ENCODE measurements at regions not wholly inside any gene's neighbourhood (a gene's known extent, or its start where the extent isn't known, plus 50 kb on each side); places are given as distances from the start of the nearest gene placed in this dataset.

DNA sequence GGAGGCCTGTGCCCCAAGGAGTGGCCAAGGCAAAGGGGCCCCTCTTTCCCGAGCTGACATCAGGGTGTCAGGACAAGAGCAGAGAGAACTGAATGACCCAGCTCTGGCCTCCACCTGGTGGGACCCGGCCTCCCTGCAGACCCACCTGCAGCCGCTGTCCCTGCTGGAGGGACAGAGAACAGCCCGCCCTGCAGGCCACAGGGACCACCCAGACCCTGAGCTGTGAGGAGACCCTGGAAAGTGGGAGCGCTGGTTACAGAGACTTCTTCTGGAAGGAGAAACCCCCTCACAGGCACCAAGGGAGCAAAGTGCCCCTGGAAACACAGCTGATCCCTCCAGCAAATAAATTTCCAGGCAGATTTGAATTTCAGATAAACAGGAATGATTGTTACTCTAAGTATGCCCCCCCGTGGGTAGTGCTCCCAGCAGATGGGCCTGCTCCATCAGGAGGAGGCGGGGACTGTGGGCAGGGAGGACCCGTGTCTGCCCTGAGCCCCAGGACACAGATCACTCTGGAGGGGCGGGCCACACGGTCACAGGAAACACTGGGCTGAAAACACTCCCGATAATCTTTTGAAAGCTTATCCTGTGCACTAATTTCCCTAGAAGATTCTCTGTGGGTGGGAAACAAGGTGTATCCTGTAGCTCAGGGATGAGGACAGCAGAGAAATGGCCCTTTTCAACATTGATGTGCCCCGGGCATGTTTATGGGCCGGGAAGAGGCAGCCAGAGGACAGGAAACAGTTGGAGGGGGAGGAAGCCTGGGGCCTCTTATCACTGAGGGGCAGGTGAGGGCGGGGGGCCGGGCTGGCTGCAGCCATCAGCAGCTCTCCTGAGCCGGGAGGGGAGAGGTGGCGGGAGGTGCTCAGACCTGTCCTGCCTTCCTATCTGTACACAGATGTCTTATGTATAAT is 276.0 kb downstream of the ADGRD1 start:
- Histone ChIP-seq H4K20me1 (ENCODE audit: insufficient read depth, low read length) (no peaks in the 10 kb centered on the region), H2BK15ac (ENCODE audit: low read depth, low read length) (no peak overlapping the region), H3K9me3 (ENCODE audit: control insufficient read depth, insufficient read depth, low read length) (peaks cover 14% of the 10 kb centered on the region), H3K18ac (ENCODE audit: low read depth, low read length) (no peak overlapping the region), H2BK120ac (ENCODE audit: low read depth, low read length) (no peak overlapping the region), H3K27ac (ENCODE audit: insufficient read depth, low read length) (no peak overlapping the region), H3K9ac (ENCODE audit: low read depth, low read length) (no peak overlapping the region), H3K4me2 (ENCODE audit: low read depth, low read length) (no peak overlapping the region), H2BK20ac (ENCODE audit: low read depth, low read length) (no peak overlapping the region), H3K36me3 (ENCODE audit: control insufficient read depth, insufficient read depth, low read length) (no peaks in the 10 kb centered on the region), H4K5ac (ENCODE audit: low read depth, low read length) (no peak overlapping the region), H4K91ac (ENCODE audit: insufficient read depth, low read depth, low read length) (no peak overlapping the region), H2BK5ac (ENCODE audit: low read depth, low read length, poor library complexity, severe bottlenecking) (no peak overlapping the region), H3K14ac (replicated peaks; ENCODE audit: low read depth, low read length) (no peak overlapping the region), H2AK5ac (ENCODE audit: low read depth, low read length) (no peak overlapping the region), H3K4me1 (ENCODE audit: control insufficient read depth, insufficient read depth, low read length) (no peaks in the 10 kb centered on the region), H3K27me3 (ENCODE audit: control insufficient read depth, insufficient read depth, low read length) (no peaks in the 10 kb centered on the region), H4K8ac (ENCODE audit: low read depth in 2 of 2, low read length in 2 of 2) (no peak overlapping the region), H3K4me3 (ENCODE audit: insufficient read depth, low read depth, low read length) (no peak overlapping the region), H3K4ac (ENCODE audit: low read depth, low read length) (no peak overlapping the region), H3K9me1 (ENCODE audit: insufficient read depth, low read length) (no peaks in the 10 kb centered on the region), H2AFZ (replicated peaks; ENCODE audit: low read length, poor library complexity) (no peak overlapping the region), H3K79me1 (ENCODE audit: low read depth in 1 of 2, low read length in 2 of 2) (no peaks in the 10 kb centered on the region), H3K23ac (ENCODE audit: low read depth, low read length) (no peak overlapping the region), H3K56ac (ENCODE audit: extremely low read depth, insufficient read depth, low read length) (no peak overlapping the region), H2AK9ac (replicated peaks; ENCODE audit: low read depth, low read length, poor library complexity) (no peak overlapping the region)
- TF ChIP-seq RAD21 (IDR thresholded peaks at IDR 0.05; ENCODE audit: low read length) = no peak
- TF ChIP-seq CHD1 (IDR thresholded peaks at IDR 0.05; ENCODE audit: low read depth, low read length) = no peak
- TF ChIP-seq BHLHE40 (IDR thresholded peaks at IDR 0.05; ENCODE audit: low read depth, low read length) = no peak
- TF ChIP-seq RFX5 (IDR thresholded peaks at IDR 0.05; ENCODE audit: low read depth, low read length) = no peak
- TF ChIP-seq FOS (IDR thresholded peaks at IDR 0.05; ENCODE audit: low read depth, low read length) = no peak
- TF ChIP-seq, protein P1, sequence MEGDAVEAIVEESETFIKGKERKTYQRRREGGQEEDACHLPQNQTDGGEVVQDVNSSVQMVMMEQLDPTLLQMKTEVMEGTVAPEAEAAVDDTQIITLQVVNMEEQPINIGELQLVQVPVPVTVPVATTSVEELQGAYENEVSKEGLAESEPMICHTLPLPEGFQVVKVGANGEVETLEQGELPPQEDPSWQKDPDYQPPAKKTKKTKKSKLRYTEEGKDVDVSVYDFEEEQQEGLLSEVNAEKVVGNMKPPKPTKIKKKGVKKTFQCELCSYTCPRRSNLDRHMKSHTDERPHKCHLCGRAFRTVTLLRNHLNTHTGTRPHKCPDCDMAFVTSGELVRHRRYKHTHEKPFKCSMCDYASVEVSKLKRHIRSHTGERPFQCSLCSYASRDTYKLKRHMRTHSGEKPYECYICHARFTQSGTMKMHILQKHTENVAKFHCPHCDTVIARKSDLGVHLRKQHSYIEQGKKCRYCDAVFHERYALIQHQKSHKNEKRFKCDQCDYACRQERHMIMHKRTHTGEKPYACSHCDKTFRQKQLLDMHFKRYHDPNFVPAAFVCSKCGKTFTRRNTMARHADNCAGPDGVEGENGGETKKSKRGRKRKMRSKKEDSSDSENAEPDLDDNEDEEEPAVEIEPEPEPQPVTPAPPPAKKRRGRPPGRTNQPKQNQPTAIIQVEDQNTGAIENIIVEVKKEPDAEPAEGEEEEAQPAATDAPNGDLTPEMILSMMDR (conservative IDR thresholded peaks at IDR 0.05; ENCODE audit: low read depth, low read length) = no peak
- no peak for TF ChIP-seq MAFK (IDR thresholded peaks at IDR 0.05; ENCODE audit: low read depth, low read length)
- in situ Hi-C loops (cut with MboI; ENCODE audit: low sequenced_read_pairs) = no loop called here
- POLR2A ChIA-PET (ENCODE audit: unreplicated experiment) = no interaction called here
- DNase-seq = no peak
- dilution Hi-C loops (cut with HindIII; ENCODE audit: low sequenced_read_pairs, unreplicated experiment) = no loop called here
- no peak for ATAC-seq (ENCODE audit: low read depth)
- no TSS peak for BruUV-seq (replicated peaks)
- intact Hi-C loops (cut with micrococcal nuclease) = no loop called here
- CTCF ChIA-PET = no interaction called here
- 0% methylated on average over 4 of the region's 17 CpGs; no CpG with 5 or more reads in 1 of the 2 experiments for WGBS, 2 experiments (ENCODE audit: extremely low coverage in 2 of 2, insufficient read length in 1 of 2)

All from IMR-90 (cell line).